ENCODE measurements at regions not wholly inside any gene's neighbourhood (a gene's known extent, or its start where the extent isn't known, plus 50 kb on each side); places are given as distances from the start of the nearest gene placed in this dataset.

DNA sequence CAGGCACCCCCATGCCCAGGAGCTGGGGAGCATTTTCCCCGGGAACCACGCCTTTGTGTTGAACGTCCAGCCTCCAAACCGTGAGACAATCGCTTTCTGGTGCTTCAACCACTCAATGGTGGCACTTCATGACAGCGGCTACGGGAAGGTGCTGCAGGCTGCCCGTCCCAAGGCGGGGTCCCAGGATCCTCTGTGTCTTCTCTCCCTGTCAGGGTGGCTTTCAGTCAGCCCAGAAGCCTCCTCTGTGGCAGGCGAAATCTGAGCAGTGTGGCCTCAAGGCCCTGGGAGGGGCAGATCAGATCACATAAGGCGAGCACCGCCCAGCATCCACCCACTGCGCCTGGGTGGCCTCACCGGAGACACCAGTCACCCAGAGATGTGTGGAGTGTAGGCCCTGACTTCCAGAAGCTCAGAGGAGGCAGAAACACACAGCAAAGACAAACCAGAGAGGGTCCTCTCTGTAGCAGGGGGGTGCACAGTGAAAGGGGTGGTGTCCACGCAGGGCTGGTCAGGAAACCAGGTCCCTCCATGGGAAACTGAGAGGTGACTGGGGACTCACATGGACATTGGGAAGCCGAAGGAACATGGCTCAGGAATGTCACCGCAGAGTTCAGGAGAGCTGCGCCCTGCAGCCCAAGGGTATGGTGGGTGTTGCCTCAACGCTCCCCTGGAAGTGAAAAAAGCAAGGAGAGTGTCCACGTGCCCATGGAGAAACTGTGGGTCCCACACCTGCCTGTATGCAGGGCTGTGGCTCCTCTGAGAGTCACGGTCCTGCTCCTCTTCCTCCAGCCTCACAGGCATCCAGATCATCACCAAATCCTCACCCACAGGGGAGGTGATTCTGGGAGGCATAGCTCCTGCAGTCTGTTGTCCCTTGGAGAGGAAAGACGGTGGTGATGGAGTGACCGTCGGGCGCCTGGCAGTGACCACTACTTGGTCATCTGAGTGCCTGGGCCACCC, 1420.7 kb downstream of the TBC1D22A start:
- in situ Hi-C loops (cut with HindIII; ENCODE audit: extremely low pct_ligation_motif_present, low pct_unique_long_range_greater_than_20kb) (no loop called here), intact Hi-C loops (cut with micrococcal nuclease; ENCODE audit: unreplicated experiment) (no loop called here)
- no peak for ATAC-seq
- no peak overlapping the region for H3K27ac ChIP-seq (ENCODE audit: extremely low read length, insufficient read depth, low read length)
- H3K4me3 ChIP-seq (replicated peaks in 1 of 3; ENCODE audit: insufficient read depth in 1 of 3, low read depth in 2 of 3, low read length in 3 of 3), result no peak overlapping the region
- H3K27me3 ChIP-seq (ENCODE audit: control insufficient read depth in 1 of 2, insufficient read depth in 2 of 2, low read length in 2 of 2), result peaks cover 7 to 8% of the 10 kb centered on the region in 2 experiments; a peak in 4 of 5 replicates
- no peak overlapping the region for H3K9ac ChIP-seq (ENCODE audit: insufficient read depth, low read depth, low read length)
- FAIRE-seq, result no peak
- WGBS (ENCODE audit: low lambda C conversion rate), result 10% methylated on average over 6 of the region's 25 CpGs
- H3K36me3 ChIP-seq (replicated peaks in 1 of 2; ENCODE audit: control insufficient read depth in 1 of 2, insufficient read depth in 2 of 2, low read length in 2 of 2), result no peaks in the 10 kb centered on the region
- H3K4me2 ChIP-seq (ENCODE audit: low read depth, low read length), result no peak overlapping the region
- TF ChIP-seq CREM (IDR thresholded peaks at IDR 0.05) (no peak), CREM (CRISPR knock-in tag; IDR thresholded peaks at IDR 0.05) (no peak), PPARG (CRISPR knock-in tag; conservative IDR thresholded peaks at IDR 0.05) (no peak), GATAD1 (CRISPR knock-in tag; IDR thresholded peaks at IDR 0.05) (no peak), SMYD3 (CRISPR knock-in tag; IDR thresholded peaks at IDR 0.05) (no peak), ZBTB1 (CRISPR knock-in tag; IDR thresholded peaks at IDR 0.05; ENCODE audit: borderline replicate concordance) (no peak), ZNF576 (CRISPR knock-in tag; IDR thresholded peaks at IDR 0.05) (no peak), KLF9 (CRISPR knock-in tag; IDR thresholded peaks at IDR 0.05; ENCODE audit: low read depth) (no peak), RNF2 (conservative IDR thresholded peaks at IDR 0.05; ENCODE audit: low read depth) (no peak), NCOA2 (CRISPR knock-in tag; IDR thresholded peaks at IDR 0.05) (no peak), AGO2 (optimal IDR thresholded peaks at IDR 0.05; ENCODE audit: low read depth, low read length) (no peak), ZNF883 (CRISPR knock-in tag; IDR thresholded peaks at IDR 0.05; ENCODE audit: not compliant biosample characterization) (no peak)
- TF ChIP-seq, protein P1, sequence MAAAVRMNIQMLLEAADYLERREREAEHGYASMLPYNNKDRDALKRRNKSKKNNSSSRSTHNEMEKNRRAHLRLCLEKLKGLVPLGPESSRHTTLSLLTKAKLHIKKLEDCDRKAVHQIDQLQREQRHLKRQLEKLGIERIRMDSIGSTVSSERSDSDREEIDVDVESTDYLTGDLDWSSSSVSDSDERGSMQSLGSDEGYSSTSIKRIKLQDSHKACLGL (CRISPR knock-in tag; IDR thresholded peaks at IDR 0.05), result no peak
- no TSS peak for BruUV-seq (replicated peaks)
- no peak overlapping the region for H2AFZ ChIP-seq (ENCODE audit: low read length)
- H3K79me2 ChIP-seq (ENCODE audit: insufficient read depth, low read length), result no peaks in the 10 kb centered on the region
- no peak for DNase-seq (ENCODE audit: low spot score)
- ChIA-PET POLR2A (no interaction called here), CTCF (ENCODE audit: low intra/inter-chr PET ratio, low total read pairs) (no interaction called here)
- H4K20me1 ChIP-seq (ENCODE audit: insufficient read depth, low read length), result no peaks in the 10 kb centered on the region
- no peaks in the 10 kb centered on the region for H3K4me1 ChIP-seq (ENCODE audit: insufficient read depth, low read length)
- no peaks in the 10 kb centered on the region for H3K9me3 ChIP-seq (ENCODE audit: low read length)

Measured in HepG2 (cell line).